Left kidney (tissue), 1 donor: ENCODE measurements at regions not wholly inside any gene's neighbourhood (a gene's known extent, or its start where the extent isn't known, plus 50 kb on each side); places are given as distances from the start of the nearest gene placed in this dataset.
"Not testable (repeated sequence)": the region's sequence is repeated elsewhere in the genome, so short reads cannot be mapped to it uniquely, and the experiment has no call there.

ENCODE experiments used
- DNase-seq: peaks from one replicate; pipeline ENCODE4 v3.0.0-alpha.2; 2013

DNA sequence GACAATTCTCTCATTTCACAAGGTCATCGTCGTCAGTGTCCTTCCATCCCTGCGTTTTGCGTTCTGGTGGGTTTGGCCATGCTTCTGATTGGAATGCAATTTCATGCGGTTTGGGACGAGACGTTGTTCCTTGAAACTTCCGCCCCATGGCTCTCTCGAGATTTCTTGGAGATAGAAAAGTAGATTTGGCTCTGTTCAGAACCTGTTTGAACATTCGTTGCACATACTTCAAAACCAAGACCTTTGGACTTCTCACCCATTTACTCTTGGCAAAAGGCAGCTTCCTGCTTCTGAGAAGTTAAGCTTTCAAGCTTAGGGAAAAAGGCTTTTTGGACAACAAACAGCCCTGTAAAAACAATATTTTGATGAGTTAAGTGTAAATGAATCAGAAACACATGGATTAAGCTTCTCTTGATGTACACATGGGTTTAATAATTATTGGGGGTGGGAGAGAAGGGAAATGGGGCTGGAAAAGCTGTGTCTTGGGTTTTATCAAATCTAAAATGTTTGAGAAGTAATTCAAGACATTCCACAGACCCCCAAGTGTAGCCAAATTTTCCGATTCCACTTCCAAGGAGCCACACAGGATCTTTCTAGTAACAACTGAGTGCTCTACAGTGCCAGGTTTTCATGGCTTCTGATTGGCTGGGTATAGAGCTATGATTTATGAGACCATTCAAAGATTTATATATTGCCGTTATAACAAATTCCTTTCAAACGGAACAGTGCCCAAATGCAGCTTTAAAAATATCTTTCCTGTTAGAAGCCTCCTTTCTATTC, 467.2 kb downstream of the MED13L start:
- DNase-seq, result no peak

GRCh38 chr12:115806000-115806399, 471.5 kb downstream of the MED13L start:
- no peak for DNase-seq

DNA sequence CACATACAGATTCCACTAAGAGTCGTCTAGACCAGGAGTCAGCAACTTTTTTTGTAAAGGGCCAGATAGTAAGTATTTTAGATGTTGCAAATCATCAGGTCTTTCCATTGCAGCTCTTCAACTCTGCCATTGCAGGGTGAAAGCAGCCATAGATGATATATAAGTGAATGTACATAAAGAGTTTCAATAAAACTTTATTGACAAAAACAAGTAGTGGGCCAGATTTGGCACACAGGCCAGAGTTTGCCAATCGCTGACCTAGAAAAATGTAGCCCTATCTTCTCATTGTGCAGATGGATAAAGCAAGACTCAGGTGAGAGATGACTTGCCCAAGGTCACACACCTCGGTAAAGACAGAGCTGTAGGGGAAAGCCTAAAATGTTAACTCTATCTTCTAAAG, 474.7 kb downstream of the MED13L start:
- DNase-seq, result no peak

- peak; percentile 34 for DNase-seq
These were observed 475.6 kb downstream of the MED13L start for GRCh38 chr12:115801871-115802270.

- DNase-seq, result no peak
These were observed 477.9 kb downstream of the MED13L start for GRCh38 chr12:115799610-115800009.

- no peak for DNase-seq
These were observed 479.1 kb downstream of the MED13L start for GRCh38 chr12:115798309-115798917.

DNA sequence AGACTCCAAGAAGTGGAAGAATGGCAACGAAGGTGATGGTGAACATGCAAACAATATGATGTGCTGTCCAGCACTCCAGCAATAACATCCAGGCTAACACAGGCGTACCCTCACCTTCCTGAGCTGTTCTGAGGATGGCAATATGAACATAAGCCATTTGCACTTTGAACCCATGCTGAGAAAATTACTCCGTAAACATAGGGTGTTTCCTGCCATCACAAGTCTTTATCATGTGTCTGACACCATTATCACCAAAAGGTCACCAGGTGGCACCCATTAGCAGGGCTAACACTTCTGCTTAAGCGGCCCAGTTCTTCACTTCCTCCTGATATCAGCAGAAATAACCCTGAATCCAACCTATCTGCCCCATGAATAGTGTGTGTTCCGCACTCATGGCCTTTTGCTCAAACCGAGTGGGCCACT, 482.8 kb downstream of the MED13L start:
- no peak for DNase-seq

GRCh38 chr12:115791331-115791730, 486.2 kb downstream of the MED13L start:
- no peak for DNase-seq

DNA sequence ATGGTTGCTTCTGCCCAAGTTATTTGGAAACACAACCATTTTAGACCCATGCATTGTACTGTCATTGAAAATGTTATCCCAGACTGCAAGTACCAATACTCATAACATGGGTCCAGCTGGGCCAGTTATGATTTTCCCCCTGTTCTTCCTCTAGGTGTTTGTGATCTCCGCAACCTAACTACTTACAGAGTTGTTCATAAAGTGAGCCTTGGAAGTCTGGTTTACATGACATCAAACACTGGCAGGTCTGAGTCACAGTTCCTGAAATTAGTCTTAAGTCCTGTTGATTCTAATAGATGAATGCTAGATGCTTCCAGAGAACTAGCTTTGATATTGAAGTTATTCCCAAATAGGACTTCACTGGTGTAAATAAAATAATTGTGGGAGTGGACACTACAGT, 487.0 kb downstream of the MED13L start:
- DNase-seq, result no peak

- not testable (repeated sequence) for DNase-seq
These were observed 491.0 kb downstream of the MED13L start for GRCh38 chr12:115786490-115786889.

DNA sequence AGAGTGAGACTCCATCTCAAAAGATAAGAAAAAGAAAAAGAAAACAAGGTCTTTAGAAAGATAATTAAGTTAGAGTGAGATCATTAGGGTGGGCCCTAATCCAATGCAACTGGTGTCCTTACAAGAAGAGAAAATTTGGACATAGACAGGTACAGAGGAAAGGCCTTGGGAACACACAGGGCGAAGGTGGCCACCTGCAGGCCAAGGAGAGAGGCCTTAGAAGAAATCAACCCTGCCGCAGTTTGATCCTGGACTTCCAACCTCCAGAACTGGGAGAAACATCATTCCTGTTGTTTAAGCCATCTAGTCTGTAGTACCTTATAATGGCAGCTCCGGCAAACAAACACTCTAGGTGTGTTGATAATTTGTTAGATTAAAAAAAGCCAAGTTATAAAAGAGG, 491.9 kb downstream of the MED13L start:
- no peak for DNase-seq

GRCh38 chr12:115776399-115776798, 501.1 kb downstream of the MED13L start:
- no peak for DNase-seq

GRCh38 chr12:115774148-115774895, 503.2 kb downstream of the MED13L start:
- DNase-seq, result no peak

DNA sequence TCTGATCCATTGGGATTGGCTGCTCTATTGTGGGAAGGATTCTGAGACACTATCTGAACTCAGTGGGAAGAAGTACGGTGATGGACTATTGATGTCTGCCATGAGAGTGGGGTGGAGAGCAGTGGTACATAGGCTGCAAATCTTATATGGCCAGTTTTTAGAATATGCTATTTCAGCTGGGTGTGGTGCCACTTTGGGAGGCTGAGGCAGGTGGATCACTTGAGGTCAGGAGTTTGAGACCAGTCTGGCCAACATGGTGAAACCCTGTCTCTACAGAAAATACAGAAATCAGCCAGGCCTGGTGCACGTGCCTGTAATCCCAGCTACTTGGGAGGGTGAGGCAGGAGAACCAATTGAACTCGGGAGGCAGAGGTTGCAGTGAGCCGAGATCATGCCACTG, 505.9 kb downstream of the MED13L start:
- DNase-seq, result no peak

DNA sequence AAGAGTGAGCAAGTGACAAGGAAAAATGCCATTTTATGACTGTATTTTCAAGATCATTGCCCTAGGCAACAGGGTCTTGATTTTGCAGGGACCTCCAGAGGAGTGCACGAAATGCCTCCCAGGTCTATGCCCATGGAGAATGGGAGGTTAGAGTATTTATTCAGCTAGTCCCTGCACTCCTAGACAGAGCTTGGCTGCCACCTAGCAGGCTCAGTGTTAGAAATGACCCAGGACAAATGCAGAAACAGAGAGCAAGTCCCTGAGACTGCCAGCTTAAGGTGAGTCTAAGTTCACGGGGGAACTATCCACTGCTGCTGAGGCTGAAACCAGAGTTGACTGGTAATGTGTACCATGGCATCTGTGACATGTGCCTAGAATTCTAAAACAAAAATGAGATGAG, 506.4 kb downstream of the MED13L start:
- no peak for DNase-seq

GRCh38 chr12:115770643-115771042, 506.9 kb downstream of the MED13L start:
- no peak for DNase-seq

- DNase-seq, result no peak
These were observed 509.6 kb downstream of the MED13L start for GRCh38 chr12:115767916-115768315.

- no peak for DNase-seq
These were observed 513.4 kb downstream of the MED13L start for GRCh38 chr12:115763982-115764621.

DNA sequence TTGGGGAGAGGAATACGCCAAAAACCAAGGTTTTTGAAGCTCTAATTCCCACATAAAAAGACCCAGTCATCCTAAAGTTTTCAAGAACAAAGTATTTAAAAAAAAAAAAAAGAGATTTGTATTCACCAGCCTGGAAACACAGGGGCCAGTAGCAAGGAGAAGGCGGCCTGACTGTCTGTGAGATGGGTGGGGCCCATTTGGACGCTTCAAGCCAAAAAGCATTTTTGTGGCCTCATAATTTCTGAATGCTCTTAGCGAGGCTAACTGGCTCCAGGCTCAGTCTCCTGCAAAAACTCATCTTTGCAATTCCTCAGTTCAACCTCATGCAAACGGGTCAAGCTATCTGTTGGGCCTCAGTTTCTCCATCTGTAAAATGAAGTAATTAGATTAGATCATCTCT, 514.1 kb downstream of the MED13L start:
- DNase-seq, result no peak

- no peak for DNase-seq
These were observed 514.6 kb downstream of the MED13L start for GRCh38 chr12:115762936-115763335.

DNA sequence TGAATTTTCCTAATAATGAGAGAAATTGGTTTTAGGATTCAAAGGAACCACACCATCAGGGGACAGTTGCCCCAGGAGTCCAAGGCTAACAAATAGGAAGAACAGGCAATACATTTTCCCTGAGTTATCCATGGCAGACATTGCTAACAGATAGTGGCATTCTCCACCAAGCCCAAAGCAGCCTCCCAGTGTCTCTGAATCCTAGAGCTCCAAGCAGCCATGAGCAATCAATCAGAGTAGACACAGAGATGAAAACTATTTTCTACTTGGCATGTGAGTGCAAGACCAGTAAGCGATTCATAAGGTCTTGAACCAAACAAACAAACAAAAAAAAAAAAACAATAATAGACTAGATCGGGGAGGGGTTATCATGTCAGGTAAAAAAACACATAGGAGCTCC, 515.7 kb downstream of the MED13L start:
- DNase-seq, result no peak

- DNase-seq, result no peak
These were observed 517.3 kb downstream of the MED13L start for GRCh38 chr12:115760231-115760630.
